Activated naive CD8-positive, alpha-beta T cell treated with anti-CD3 and anti-CD28 coated beads, Interleukin-2, amount 50 U/mL, for 24 hours (primary cell): ENCODE measurements at regions not wholly inside any gene's neighbourhood (a gene's known extent, or its start where the extent isn't known, plus 50 kb on each side); places are given as distances from the start of the nearest gene placed in this dataset.
"Not testable (repeated sequence)": the region's sequence is repeated elsewhere in the genome, so short reads cannot be mapped to it uniquely, and the experiment has no call there.

ENCODE experiments used
- ATAC-seq: fragments of 150-1000 bp; cut with Tn5 transposase; one replicate; pipeline ENCODE4 v1.10.0; 2021
- DNase-seq: peaks from one replicate; pipeline ENCODE4 v3.0.0; 2021
- H3K27ac Mint-ChIP-seq: one replicate; pipeline ENCODE4 v1.8.0; 2021; ENCODE audit warnings: mild to moderate bottlenecking, mixed read lengths
- H3K27me3 Mint-ChIP-seq: one replicate; pipeline ENCODE4 v1.8.0; 2021; ENCODE audit warnings: mixed read lengths
- H3K36me3 Mint-ChIP-seq: one replicate; pipeline ENCODE4 v1.8.0; 2021; ENCODE audit warnings: low read depth, mixed read lengths
- H3K4me1 Mint-ChIP-seq: one replicate; pipeline ENCODE4 v1.8.0; 2021; ENCODE audit warnings: mixed read lengths
- H3K4me3 Mint-ChIP-seq: one replicate; pipeline ENCODE4 v1.8.0; 2021; ENCODE audit warnings: mild to moderate bottlenecking, moderate library complexity, mixed read lengths
- H3K9me3 Mint-ChIP-seq: one replicate; pipeline ENCODE4 v1.8.0; 2021; ENCODE audit warnings: mixed read lengths

DNA sequence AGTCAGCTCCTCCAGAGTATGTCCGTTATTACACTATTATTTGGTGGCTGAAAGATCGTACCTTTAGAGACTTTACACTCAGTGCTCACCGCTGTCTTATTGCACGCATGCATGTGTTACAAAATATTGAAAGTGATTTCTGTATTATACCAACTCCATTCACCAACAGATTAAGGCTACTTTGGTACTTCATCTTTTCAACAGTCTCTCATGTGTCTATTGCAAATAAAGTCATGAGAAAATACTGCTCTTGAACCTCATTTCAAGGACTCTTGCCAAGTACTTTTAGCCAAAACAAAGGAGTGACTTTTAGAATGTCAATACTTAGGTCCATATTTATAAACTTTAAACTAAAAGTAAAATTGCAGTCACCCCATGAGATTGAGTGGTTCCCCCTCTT lies 503.6 kb downstream of the TMEM121 start:
- no peak overlapping the region for H3K4me3 Mint-ChIP-seq
- no peaks in the 10 kb centered on the region for H3K9me3 Mint-ChIP-seq
- ATAC-seq = no peak
- H3K27ac Mint-ChIP-seq = no peak overlapping the region
- H3K27me3 Mint-ChIP-seq = peaks cover 5% of the 10 kb centered on the region
- H3K4me1 Mint-ChIP-seq = peaks cover 27% of the 10 kb centered on the region
- no peaks in the 10 kb centered on the region for H3K36me3 Mint-ChIP-seq
- no peak for DNase-seq

DNA sequence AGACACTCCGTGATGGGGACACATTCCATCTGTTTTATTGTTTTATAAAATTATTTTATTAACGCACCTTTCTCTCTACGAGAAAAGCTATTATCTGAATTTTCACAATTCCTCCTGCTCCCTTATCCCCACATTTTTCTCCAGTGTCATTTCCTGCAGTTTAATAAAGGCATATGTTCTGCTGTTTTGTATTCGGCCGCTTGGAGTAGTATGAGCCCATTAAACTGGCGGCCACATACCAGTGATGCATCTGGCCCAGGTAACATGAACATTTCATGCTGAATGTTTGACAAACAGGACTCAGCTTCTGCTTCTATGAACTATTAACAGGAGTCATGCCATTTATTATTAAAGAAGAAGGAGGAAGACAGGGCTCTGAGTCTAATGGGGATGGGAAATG lies 511.0 kb downstream of the TMEM121 start:
- no peaks in the 10 kb centered on the region for H3K36me3 Mint-ChIP-seq
- ATAC-seq (no peak), DNase-seq (no peak)
- peaks cover 2% of the 10 kb centered on the region for H3K27me3 Mint-ChIP-seq
- no peak overlapping the region for H3K27ac Mint-ChIP-seq
- no peaks in the 10 kb centered on the region for H3K9me3 Mint-ChIP-seq
- H3K4me1 Mint-ChIP-seq = peaks cover 32% of the 10 kb centered on the region
- no peak overlapping the region for H3K4me3 Mint-ChIP-seq

DNA sequence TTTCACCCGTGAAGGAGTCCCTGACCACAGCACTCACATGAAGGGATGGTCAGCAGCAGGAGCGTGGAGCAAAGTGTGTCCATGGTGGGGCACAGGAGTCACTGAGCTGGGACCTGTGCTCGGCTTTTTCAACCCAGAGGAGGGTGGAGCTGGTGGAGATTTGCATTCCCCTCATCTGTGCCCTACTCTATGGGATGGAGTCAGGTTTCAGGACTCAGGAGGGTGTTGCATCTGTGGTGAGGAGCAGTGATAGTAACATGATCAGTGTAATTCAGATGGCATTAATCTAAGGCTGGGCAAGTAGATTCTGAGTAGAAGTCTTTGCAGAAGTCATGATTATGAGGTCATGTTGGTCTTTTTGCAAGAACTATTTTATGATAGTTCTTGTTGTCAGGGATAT lies 511.9 kb downstream of the TMEM121 start:
- H3K27ac Mint-ChIP-seq = no peak overlapping the region
- DNase-seq (no peak), ATAC-seq (no peak)
- no peak overlapping the region for H3K4me3 Mint-ChIP-seq
- peaks cover 5% of the 10 kb centered on the region for H3K27me3 Mint-ChIP-seq
- H3K36me3 Mint-ChIP-seq = no peaks in the 10 kb centered on the region
- peaks cover 31% of the 10 kb centered on the region for H3K4me1 Mint-ChIP-seq
- no peaks in the 10 kb centered on the region for H3K9me3 Mint-ChIP-seq

DNA sequence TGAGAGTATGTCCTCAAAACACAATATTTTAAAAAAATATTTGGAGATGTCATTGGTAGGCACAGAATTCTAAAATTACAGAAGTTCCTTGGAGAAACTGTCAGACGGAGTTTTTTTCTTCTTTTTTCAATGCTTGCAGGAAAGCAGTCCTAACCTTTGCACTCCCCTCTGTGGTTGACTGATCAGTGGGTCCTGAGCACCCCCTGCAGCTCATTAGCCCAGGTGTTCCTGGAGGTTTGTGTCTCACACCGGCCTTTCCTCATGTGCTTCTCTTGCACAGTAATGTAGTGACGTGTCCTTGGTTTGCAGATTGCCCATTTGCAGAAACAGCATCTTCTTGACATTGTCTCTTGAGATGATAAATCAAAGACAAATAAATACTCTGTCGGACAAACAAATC lies 513.0 kb downstream of the TMEM121 start:
- H3K4me3 Mint-ChIP-seq = no peak overlapping the region
- H3K27ac Mint-ChIP-seq = peak overlapping the region; percentile 14
- no peaks in the 10 kb centered on the region for H3K36me3 Mint-ChIP-seq
- no peaks in the 10 kb centered on the region for H3K9me3 Mint-ChIP-seq
- H3K27me3 Mint-ChIP-seq = peaks cover 9% of the 10 kb centered on the region
- DNase-seq (peak; percentile 82), ATAC-seq (peak; percentile 99)
- H3K4me1 Mint-ChIP-seq = peaks cover 22% of the 10 kb centered on the region

DNA sequence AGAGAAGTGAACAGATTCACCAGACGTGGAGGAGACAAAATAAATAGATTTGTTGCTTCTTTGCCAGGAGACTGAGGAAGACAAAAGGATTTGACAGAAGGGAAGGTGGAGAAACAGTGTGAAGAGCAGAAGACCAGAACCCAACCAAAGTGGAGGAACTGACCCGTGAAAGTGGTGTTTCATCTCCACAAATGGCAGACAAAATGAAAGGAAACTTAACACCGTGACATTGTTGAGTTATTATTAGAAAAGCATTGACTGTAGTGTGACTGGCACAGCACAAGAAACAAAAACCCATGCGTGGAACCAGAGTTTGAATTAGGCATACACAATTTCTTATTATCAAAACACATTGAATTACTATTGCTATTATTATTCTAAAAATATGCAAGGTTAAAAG lies 518.1 kb downstream of the TMEM121 start:
- H3K4me1 Mint-ChIP-seq = peaks cover 11% of the 10 kb centered on the region
- no peak overlapping the region for H3K27ac Mint-ChIP-seq
- DNase-seq (no peak), ATAC-seq (no peak)
- H3K27me3 Mint-ChIP-seq = peaks cover 15% of the 10 kb centered on the region
- no peaks in the 10 kb centered on the region for H3K36me3 Mint-ChIP-seq
- H3K9me3 Mint-ChIP-seq = no peaks in the 10 kb centered on the region
- H3K4me3 Mint-ChIP-seq = no peak overlapping the region

DNA sequence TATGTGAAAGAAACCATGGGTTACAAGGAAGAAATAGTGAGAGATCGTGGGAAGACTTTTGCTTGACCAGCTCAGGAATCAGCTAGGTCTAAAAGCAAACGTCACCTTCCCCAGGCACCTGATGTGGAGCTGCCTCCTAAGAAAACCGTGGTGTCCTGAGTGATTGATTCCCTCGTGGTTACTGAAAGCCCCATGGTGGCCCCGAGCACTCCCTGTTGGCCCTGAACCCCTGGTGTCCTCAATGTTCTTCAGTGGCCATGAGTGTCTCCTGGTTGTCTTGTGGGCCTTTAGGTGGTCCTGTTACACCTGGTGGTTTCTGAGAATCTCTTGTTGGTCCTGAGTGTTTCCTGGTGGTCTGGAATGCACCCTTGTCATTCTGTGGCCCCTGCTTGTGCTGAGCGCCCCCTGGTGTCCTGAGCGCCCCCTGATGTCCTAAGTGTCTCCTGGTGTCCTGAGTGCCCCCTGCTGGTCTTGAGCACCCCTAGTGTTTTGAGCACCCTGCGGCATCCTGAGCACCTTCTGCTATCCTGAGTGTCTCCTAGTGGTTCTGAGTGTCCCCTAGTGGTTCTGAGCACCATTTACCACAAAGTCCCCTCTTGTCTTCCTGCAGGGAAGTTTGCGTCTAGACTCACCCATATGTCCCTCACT lies 518.7 kb downstream of the TMEM121 start:
- ATAC-seq (peak; percentile 100), DNase-seq (peak; percentile 92)
- Mint-ChIP-seq H3K4me3 (no peak overlapping the region), H3K4me1 (peaks cover 10% of the 10 kb centered on the region), H3K27ac (no peak overlapping the region), H3K27me3 (peaks cover 18% of the 10 kb centered on the region), H3K36me3 (no peaks in the 10 kb centered on the region), H3K9me3 (no peaks in the 10 kb centered on the region)

DNA sequence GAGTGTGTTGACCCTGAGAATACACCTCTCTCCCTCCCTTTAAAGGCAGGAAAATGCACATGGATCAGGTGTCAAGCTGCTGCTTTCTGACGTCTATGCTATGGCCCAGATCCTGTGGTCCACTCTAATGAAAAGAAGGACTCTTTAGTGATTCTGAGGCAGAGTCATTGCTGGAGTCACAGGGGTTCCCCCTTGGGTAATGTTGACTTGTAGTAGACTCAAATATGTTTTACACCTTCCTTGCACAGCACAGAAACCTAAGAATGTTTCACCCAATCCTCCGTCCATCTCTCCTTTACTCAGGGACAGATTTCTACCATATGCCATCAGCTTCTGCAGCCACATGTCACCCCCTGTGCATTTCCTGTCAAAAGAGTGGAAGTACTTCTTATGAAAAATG lies 525.4 kb downstream of the TMEM121 start:
- Mint-ChIP-seq H3K27me3 (peaks cover 9% of the 10 kb centered on the region), H3K4me3 (no peak overlapping the region), H3K4me1 (no peaks in the 10 kb centered on the region), H3K9me3 (no peaks in the 10 kb centered on the region), H3K27ac (no peak overlapping the region), H3K36me3 (no peaks in the 10 kb centered on the region)
- no peak for ATAC-seq
- no peak for DNase-seq

DNA sequence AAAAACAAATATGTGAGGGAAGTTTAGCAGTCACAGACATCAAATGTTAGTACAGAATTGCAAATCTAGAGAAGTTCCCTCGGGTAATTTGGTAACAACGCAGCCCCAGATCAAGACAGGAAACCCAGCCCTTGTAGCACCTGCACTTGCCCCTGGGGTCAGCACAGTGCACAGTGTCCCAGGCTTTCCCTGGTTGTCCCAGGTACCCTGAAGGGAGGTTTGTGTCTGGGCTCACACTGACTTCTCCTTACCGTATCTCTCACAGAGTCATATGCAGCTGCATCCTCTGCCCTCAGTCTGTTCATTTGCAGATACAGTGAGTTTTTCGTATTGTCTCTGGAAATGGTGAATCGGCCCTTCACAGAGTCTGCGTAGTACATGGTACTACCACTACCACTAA lies 528.9 kb downstream of the TMEM121 start:
- Mint-ChIP-seq H3K9me3 (no peaks in the 10 kb centered on the region), H3K36me3 (no peaks in the 10 kb centered on the region), H3K4me1 (no peaks in the 10 kb centered on the region), H3K27me3 (peaks cover 5% of the 10 kb centered on the region), H3K27ac (no peak overlapping the region), H3K4me3 (no peak overlapping the region)
- no peak for ATAC-seq
- DNase-seq = no peak

DNA sequence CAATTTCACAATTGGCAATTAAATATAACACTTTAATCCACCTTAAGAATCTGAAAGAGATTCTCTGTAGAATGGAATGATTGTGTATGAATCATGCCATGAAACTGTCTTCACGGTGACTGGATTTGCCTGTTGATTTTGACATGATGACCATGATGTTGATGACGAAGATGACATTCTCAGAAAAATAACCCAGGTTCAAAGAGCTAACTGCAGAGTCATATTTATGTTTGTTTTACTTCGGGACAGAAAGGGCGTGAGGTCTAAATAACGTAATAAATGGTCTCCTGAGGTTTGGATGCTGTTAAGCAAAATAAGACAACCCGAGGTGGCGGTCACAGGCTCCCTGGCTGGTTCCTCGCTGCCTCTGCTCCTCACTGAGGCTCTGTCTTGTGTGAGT lies 532.0 kb downstream of the TMEM121 start:
- no peaks in the 10 kb centered on the region for H3K9me3 Mint-ChIP-seq
- H3K27ac Mint-ChIP-seq = no peak overlapping the region
- H3K4me1 Mint-ChIP-seq = peaks cover 11% of the 10 kb centered on the region
- H3K4me3 Mint-ChIP-seq = no peak overlapping the region
- peaks cover 5% of the 10 kb centered on the region for H3K27me3 Mint-ChIP-seq
- ATAC-seq (no peak), DNase-seq (no peak)
- no peaks in the 10 kb centered on the region for H3K36me3 Mint-ChIP-seq

DNA sequence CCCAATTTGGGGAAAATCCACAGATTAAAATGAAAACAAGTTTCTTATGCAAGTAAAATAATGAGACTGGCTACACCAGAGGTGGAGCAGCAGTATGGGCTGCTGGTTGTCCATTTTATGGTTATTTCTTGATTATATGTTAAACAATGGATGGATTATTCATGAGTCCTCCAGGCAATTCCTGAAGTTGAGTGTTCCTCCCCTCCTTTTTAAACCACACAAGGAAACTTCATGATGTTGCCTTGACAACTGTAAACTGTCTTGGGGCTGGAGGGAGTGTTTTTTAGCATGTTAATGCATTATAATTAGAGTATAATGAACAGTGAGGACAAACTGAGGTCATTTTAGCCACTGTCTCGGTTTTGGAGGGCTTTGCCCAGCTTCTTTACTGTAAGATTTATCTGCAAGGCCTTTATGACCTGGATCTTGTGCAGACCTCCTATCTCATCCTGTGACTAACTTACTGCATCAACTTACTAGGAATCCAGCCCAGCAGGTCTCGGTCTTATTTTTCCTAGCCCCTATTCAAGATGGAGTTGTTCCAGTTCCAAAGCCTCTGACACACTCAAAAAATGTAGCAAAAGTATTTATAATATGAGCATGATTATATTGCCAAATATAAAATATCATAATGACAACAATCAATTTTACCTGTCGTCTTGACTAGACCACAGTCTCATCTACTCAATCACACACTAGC lies 534.0 kb downstream of the TMEM121 start:
- Mint-ChIP-seq H3K36me3 (no peaks in the 10 kb centered on the region), H3K9me3 (no peaks in the 10 kb centered on the region), H3K27ac (no peak overlapping the region), H3K27me3 (peaks cover 5% of the 10 kb centered on the region), H3K4me1 (peaks cover 11% of the 10 kb centered on the region), H3K4me3 (no peak overlapping the region)
- no peak for ATAC-seq
- DNase-seq = no peak

DNA sequence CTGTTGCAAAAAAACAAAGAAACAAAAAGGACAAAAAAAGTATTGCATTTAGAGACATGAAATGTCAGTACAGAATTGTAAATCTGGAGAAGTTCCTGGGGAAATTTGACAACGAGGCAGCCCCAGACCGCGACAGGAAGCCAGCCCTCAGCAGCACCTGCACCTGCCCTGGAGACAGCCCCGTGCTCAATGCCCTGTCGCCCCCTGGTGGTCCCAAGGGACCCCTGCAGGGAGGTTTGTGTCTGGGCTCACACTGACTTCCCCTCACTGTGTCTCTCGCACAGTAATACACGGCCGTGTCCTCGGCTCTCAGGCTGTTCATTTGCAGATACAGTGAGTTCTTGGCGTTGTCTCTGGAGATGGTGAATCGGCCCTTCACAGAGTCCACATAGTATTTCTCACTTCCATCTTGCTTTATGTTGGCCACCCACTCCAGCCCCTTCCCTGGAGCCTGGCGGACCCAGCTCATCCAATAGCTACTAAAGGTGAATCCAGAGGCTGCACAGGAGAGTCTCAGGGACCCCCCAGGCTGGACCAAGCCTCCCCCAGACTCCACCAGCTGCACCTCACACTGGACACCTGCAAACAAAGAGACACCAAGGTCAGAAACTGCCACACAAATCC lies 535.6 kb downstream of the TMEM121 start:
- H3K4me1 Mint-ChIP-seq = peaks cover 11% of the 10 kb centered on the region
- peak overlapping the region; percentile 64 for H3K27ac Mint-ChIP-seq
- not testable (repeated sequence) for H3K4me3 Mint-ChIP-seq, H3K27me3 Mint-ChIP-seq, H3K9me3 Mint-ChIP-seq, H3K36me3 Mint-ChIP-seq
- ATAC-seq (peak; percentile 40), DNase-seq (peak; percentile 67)

DNA sequence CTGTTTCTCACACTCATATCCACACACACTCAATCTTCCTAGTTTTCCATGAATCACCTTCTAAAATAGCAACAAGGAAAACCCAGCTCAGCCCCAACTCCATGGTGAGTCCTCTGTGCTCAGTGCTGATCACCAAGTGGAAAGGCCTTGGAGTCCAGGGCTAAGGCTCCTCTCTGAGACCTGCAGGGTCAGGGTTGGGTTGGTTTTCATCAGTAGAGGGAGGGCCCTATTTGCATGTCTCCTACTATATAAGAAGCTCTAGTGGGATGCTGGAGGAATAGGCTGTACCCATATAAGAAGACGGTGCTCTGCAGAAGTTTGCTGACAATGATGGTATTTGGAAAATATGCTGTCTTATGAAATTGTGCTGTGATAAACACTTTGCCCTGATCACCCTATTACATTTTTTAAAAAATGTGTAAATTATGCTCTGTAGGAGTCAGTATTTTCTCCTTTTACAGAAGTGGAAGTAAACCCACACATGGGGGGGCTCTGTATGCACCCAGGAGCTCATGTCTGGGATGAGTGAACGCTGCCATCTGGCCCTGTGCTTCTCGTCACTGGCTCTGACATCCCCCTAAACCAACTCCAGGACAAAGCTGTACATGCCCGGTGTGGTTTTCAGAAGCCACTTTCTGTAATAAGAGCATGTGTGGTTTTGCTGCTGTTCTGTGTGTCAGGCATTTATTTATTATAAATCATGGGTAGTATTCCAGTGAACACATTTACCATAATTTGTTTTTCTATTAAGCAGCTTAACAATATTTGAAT lies 536.3 kb downstream of the TMEM121 start:
- ATAC-seq (no peak), DNase-seq (no peak)
- H3K4me1 Mint-ChIP-seq = peaks cover 11% of the 10 kb centered on the region
- H3K9me3 Mint-ChIP-seq = no peaks in the 10 kb centered on the region
- H3K4me3 Mint-ChIP-seq = no peak overlapping the region
- peaks cover 9% of the 10 kb centered on the region for H3K27me3 Mint-ChIP-seq
- H3K36me3 Mint-ChIP-seq = no peaks in the 10 kb centered on the region
- H3K27ac Mint-ChIP-seq = peak overlapping the region; percentile 64

DNA sequence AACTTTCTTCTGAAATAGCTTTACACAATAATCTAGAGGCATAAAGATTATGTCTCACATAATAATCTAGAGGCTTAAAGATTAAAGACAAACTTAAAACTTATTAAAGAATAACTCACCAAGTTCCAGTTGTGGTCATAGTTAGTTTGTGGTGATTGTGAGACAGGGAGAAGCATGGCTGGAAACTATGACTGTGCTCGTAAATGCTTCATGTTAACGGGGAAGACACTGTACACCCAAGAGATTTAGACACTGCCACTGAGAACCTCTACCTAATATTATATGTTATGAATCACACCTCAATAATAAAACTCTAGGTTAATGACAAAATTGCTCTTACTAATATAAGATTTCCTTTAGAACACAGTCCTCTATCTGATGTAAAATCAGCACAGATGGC lies 541.6 kb downstream of the TMEM121 start:
- Mint-ChIP-seq H3K9me3 (no peaks in the 10 kb centered on the region), H3K27me3 (peaks cover 9% of the 10 kb centered on the region), H3K4me1 (peaks cover 18% of the 10 kb centered on the region), H3K4me3 (no peak overlapping the region), H3K27ac (no peak overlapping the region), H3K36me3 (no peaks in the 10 kb centered on the region)
- DNase-seq = no peak
- ATAC-seq = peak; percentile 57

DNA sequence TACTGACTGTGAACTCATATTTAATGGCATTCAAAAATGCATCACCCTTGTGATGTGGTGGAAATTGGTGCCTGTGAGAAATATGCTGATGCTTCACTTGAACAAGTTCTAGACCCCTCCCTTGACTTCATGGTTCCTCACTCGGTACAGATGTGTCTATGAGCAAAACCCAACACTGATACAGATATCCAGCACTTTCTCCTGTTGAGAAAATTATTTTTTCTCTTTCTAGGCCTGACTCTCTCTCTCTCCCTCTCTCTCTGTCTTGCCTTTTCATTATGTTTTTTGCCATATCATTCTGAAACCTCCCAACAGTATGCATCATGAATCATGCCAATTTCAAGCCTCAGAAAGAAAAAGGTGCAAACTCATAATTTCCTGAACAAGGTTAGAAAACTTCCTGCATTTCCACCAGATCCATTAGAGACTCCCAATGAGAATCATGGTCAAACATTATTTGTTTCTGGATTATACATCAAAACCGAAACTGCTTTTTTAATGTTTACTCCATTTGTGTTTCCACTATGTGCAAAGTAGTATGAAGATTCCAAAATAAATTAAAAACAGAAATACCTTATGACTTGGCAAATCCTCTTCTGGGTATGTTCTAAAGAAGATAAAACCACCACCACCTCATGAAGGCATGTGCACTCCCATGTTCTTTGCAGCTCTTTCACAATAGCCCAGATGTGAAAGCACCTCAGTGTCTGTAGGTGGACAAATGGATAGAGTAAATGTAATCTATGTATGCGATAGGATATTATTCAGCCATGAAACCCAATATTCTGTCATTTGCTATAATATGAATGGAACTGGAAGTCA lies 543.6 kb downstream of the TMEM121 start:
- Mint-ChIP-seq H3K4me3 (no peak overlapping the region), H3K4me1 (peaks cover 18% of the 10 kb centered on the region), H3K36me3 (no peaks in the 10 kb centered on the region), H3K27ac (peak overlapping the region; percentile 9), H3K9me3 (no peaks in the 10 kb centered on the region), H3K27me3 (peaks cover 6% of the 10 kb centered on the region)
- peak; percentile 52 for ATAC-seq
- DNase-seq = no peak
